GM18867 (cell line): ENCODE measurements at regions not wholly inside any gene's neighbourhood (a gene's known extent, or its start where the extent isn't known, plus 50 kb on each side); places are given as distances from the start of the nearest gene placed in this dataset.

Experiments
- ATAC-seq: cut with Tn5 transposase; IDR thresholded peaks from one replicate; pipeline ENCODE4 v1.9.1; 2021; ENCODE audit warnings: mild to moderate bottlenecking, moderate library complexity; ENCODE audit not compliant: unreplicated experiment

GRCh38 chr17:77849239-77849638 is 109.3 kb upstream of the TNRC6C start:
- no peak for ATAC-seq

- no peak for ATAC-seq
Observed at GRCh38 chr17:77851921-77852320, 106.6 kb upstream of the TNRC6C start.

GRCh38 chr17:77852731-77853130 is 105.8 kb upstream of the TNRC6C start:
- ATAC-seq, result no peak

- ATAC-seq, result no peak
Observed at GRCh38 chr17:77853191-77853977, 105.1 kb upstream of the TNRC6C start.

GRCh38 chr17:77854083-77854758 is 104.3 kb upstream of the TNRC6C start:
- no peak for ATAC-seq

- ATAC-seq, result no peak
Observed at GRCh38 chr17:77854759-77855745, 103.5 kb upstream of the TNRC6C start.

- ATAC-seq, result no peak
Observed at GRCh38 chr17:77856551-77857305, 101.8 kb upstream of the TNRC6C start.

GRCh38 chr17:77857306-77857555 is 101.3 kb upstream of the TNRC6C start:
- no peak for ATAC-seq

GRCh38 chr17:77857613-77858012 is 100.9 kb upstream of the TNRC6C start:
- no peak for ATAC-seq

- ATAC-seq, result no peak
Observed at GRCh38 chr17:77858291-77859034, 100.0 kb upstream of the TNRC6C start.

GRCh38 chr17:77859035-77859810 is 99.3 kb upstream of the TNRC6C start:
- ATAC-seq, result no peak

- no peak for ATAC-seq
Observed at GRCh38 chr17:77861133-77861695, 97.3 kb upstream of the TNRC6C start.

- ATAC-seq, result no peak
Observed at GRCh38 chr17:77861981-77862645, 96.4 kb upstream of the TNRC6C start.

GRCh38 chr17:77862890-77863813 is 95.4 kb upstream of the TNRC6C start:
- no peak for ATAC-seq

GRCh38 chr17:77863814-77864161 is 94.7 kb upstream of the TNRC6C start:
- no peak for ATAC-seq

- ATAC-seq, result no peak
Observed at GRCh38 chr17:77864234-77865111, 94.0 kb upstream of the TNRC6C start.
